ENCODE measurements at regions not wholly inside any gene's neighbourhood (a gene's known extent, or its start where the extent isn't known, plus 50 kb on each side); places are given as distances from the start of the nearest gene placed in this dataset.

- POLR2A ChIA-PET, result no interaction called here
- TF ChIP-seq REST (IDR thresholded peaks at IDR 0.05; ENCODE audit: insufficient read depth in 1 of 2, low read depth in 2 of 2, low read length in 1 of 2) (no peak), CTCF (IDR thresholded peaks at IDR 0.05) (no peak), TCF7L2 (IDR thresholded peaks at IDR 0.05; ENCODE audit: low read depth, low read length) (no peak), POLR2AphosphoS5 (IDR thresholded peaks at IDR 0.05; ENCODE audit: low read depth, low read length) (no peak), SIN3A (IDR thresholded peaks at IDR 0.05; ENCODE audit: borderline replicate concordance, insufficient read depth, low read depth, low read length) (no peak)
Measured at GRCh38 chr22:48851933-48852549, 975.6 kb downstream of the BRD1 start.

GRCh38 chr22:48850658-48851287, 976.9 kb downstream of the BRD1 start:
- no peak overlapping the region for H3K4me3 ChIP-seq (ENCODE audit: low read depth in 2 of 2, low read length in 2 of 2)
- ChIA-PET POLR2A (interaction anchor here (0.6 kb wide), 1 partner anchor 1172 kb away, joined by 5 read pairs; no protein-coding TSS in a partner anchor), CTCF (no interaction called here)
- H3K27ac ChIP-seq (ENCODE audit: low read length), result no peak overlapping the region
- in situ Hi-C loops (cut with HindIII; ENCODE audit: low pct_unique_long_range_greater_than_20kb, low sequenced_read_pairs) (no loop called here), intact Hi-C loops (cut with micrococcal nuclease; ENCODE audit: unreplicated experiment) (no loop called here)
- no peaks in the 10 kb centered on the region; the same call in 1 of the 2 replicates for H3K27me3 ChIP-seq (ENCODE audit: control insufficient read depth, insufficient read depth, low read length)
- no peaks in the 10 kb centered on the region for H3K36me3 ChIP-seq (ENCODE audit: control insufficient read depth, insufficient read depth, low read length)
- no TSS peak for BruUV-seq (replicated peaks)
- TF ChIP-seq REST (IDR thresholded peaks at IDR 0.05; ENCODE audit: insufficient read depth in 1 of 2, low read depth in 2 of 2, low read length in 1 of 2), result no peak
- no peak for TF ChIP-seq POLR2AphosphoS5 (IDR thresholded peaks at IDR 0.05; ENCODE audit: low read depth, low read length)
- TF ChIP-seq TCF7L2 (IDR thresholded peaks at IDR 0.05; ENCODE audit: low read depth, low read length), result no peak
- TF ChIP-seq CTCF (IDR thresholded peaks at IDR 0.05), result no peak
- TF ChIP-seq SIN3A (IDR thresholded peaks at IDR 0.05; ENCODE audit: borderline replicate concordance, insufficient read depth, low read depth, low read length), result no peak
- DNase-seq (ENCODE audit: low read depth, low spot score), result no peak
- ATAC-seq, result no peak
- H3K4me1 ChIP-seq (ENCODE audit: control insufficient read depth, insufficient read depth, low read length), result no peaks in the 10 kb centered on the region
- no peaks in the 10 kb centered on the region for H3K9me3 ChIP-seq (ENCODE audit: control insufficient read depth, insufficient read depth, low read depth, low read length)

More at GRCh38 chr22:48851933-48852549, 975.6 kb downstream of the BRD1 start:
- intact Hi-C loops (cut with micrococcal nuclease; ENCODE audit: unreplicated experiment), result no loop called here
- no peaks in the 10 kb centered on the region; the same call in 1 of the 2 replicates for H3K27me3 ChIP-seq (ENCODE audit: control insufficient read depth, insufficient read depth, low read length)
- CTCF ChIA-PET, result no interaction called here
- H3K36me3 ChIP-seq (ENCODE audit: control insufficient read depth, insufficient read depth, low read length), result no peaks in the 10 kb centered on the region
- no peak overlapping the region for H3K4me3 ChIP-seq (ENCODE audit: low read depth in 2 of 2, low read length in 2 of 2)
- no peaks in the 10 kb centered on the region for H3K9me3 ChIP-seq (ENCODE audit: control insufficient read depth, insufficient read depth, low read depth, low read length)
- no peak overlapping the region for H3K27ac ChIP-seq (ENCODE audit: low read length)
- DNase-seq (ENCODE audit: low read depth, low spot score), result no peak
- in situ Hi-C loops (cut with HindIII; ENCODE audit: low pct_unique_long_range_greater_than_20kb, low sequenced_read_pairs), result no loop called here
- no peaks in the 10 kb centered on the region for H3K4me1 ChIP-seq (ENCODE audit: control insufficient read depth, insufficient read depth, low read length)
- no TSS peak for BruUV-seq (replicated peaks)
- ATAC-seq, result no peak

All from Panc1 (cell line).